ENCODE measurements at regions not wholly inside any gene's neighbourhood (a gene's known extent, or its start where the extent isn't known, plus 50 kb on each side); places are given as distances from the start of the nearest gene placed in this dataset.
"Not testable (repeated sequence)": the region's sequence is repeated elsewhere in the genome, so short reads cannot be mapped to it uniquely, and the experiment has no call there.

GRCh38 chr15:79615754-79616153 is 183.6 kb downstream of the MINAR1 start:
- Histone ChIP-seq H2AFZ (ENCODE audit: low read length) (no peak overlapping the region), H4K20me1 (ENCODE audit: insufficient read depth, low read length) (no peaks in the 10 kb centered on the region), H3K36me3 (ENCODE audit: insufficient read depth, low read length) (no peaks in the 10 kb centered on the region), H3K27me3 (ENCODE audit: insufficient read depth, low read length) (peaks cover 4% of the 10 kb centered on the region), H3K4me1 (ENCODE audit: insufficient read depth, low read length) (peaks cover 2% of the 10 kb centered on the region), H3K79me2 (ENCODE audit: insufficient read depth, low read length) (no peaks in the 10 kb centered on the region), H3K9me3 (ENCODE audit: low read depth, low read length) (no peaks in the 10 kb centered on the region), H3K4me2 (ENCODE audit: insufficient read depth, low read length) (no peak overlapping the region), H3K27ac (ENCODE audit: low read depth, low read length) (no peak overlapping the region), H3K4me3 (ENCODE audit: insufficient read depth, low read length) (no peak overlapping the region)
- DNase-seq (ENCODE audit: insufficient read length, low spot score, missing footprints), result no peak
- no peak for TF ChIP-seq CTCF (IDR thresholded peaks at IDR 0.05; ENCODE audit: extremely low read depth, low read depth, low read length)

- no peak for TF ChIP-seq CTCF (IDR thresholded peaks at IDR 0.05; ENCODE audit: extremely low read depth, low read depth, low read length)
- DNase-seq (ENCODE audit: insufficient read length, low spot score, missing footprints), result no peak
- H3K79me2 ChIP-seq (ENCODE audit: insufficient read depth, low read length), result no peaks in the 10 kb centered on the region
Observed at GRCh38 chr15:79617071-79617470, 184.9 kb downstream of the MINAR1 start.

GRCh38 chr15:79620112-79620857 is 188.1 kb downstream of the MINAR1 start:
- no peak for TF ChIP-seq CTCF (IDR thresholded peaks at IDR 0.05; ENCODE audit: extremely low read depth, low read depth, low read length)
- Histone ChIP-seq H3K27ac (ENCODE audit: low read depth, low read length) (no peak overlapping the region), H3K4me3 (ENCODE audit: insufficient read depth, low read length) (no peak overlapping the region), H3K36me3 (ENCODE audit: insufficient read depth, low read length) (no peaks in the 10 kb centered on the region), H3K9me3 (ENCODE audit: low read depth, low read length) (no peaks in the 10 kb centered on the region), H2AFZ (ENCODE audit: low read length) (no peak overlapping the region), H3K27me3 (ENCODE audit: insufficient read depth, low read length) (peaks cover 7% of the 10 kb centered on the region), H4K20me1 (ENCODE audit: insufficient read depth, low read length) (no peaks in the 10 kb centered on the region), H3K4me1 (ENCODE audit: insufficient read depth, low read length) (peaks cover 2% of the 10 kb centered on the region), H3K4me2 (ENCODE audit: insufficient read depth, low read length) (no peak overlapping the region), H3K79me2 (ENCODE audit: insufficient read depth, low read length) (no peaks in the 10 kb centered on the region)
- no peak for DNase-seq (ENCODE audit: insufficient read length, low spot score, missing footprints)

More at GRCh38 chr15:79617071-79617470, 184.9 kb downstream of the MINAR1 start:
- no peak overlapping the region for H3K27ac ChIP-seq (ENCODE audit: low read depth, low read length)
- no peak overlapping the region for H3K4me2 ChIP-seq (ENCODE audit: insufficient read depth, low read length)
- H3K36me3 ChIP-seq (ENCODE audit: insufficient read depth, low read length), result no peaks in the 10 kb centered on the region
- H3K4me3 ChIP-seq (ENCODE audit: insufficient read depth, low read length), result no peak overlapping the region
- H2AFZ ChIP-seq (ENCODE audit: low read length), result no peak overlapping the region
- peaks cover 2% of the 10 kb centered on the region for H3K4me1 ChIP-seq (ENCODE audit: insufficient read depth, low read length)
- H4K20me1 ChIP-seq (ENCODE audit: insufficient read depth, low read length), result no peaks in the 10 kb centered on the region
- no peaks in the 10 kb centered on the region for H3K9me3 ChIP-seq (ENCODE audit: low read depth, low read length)
- peaks cover 4% of the 10 kb centered on the region for H3K27me3 ChIP-seq (ENCODE audit: insufficient read depth, low read length)

GRCh38 chr15:79621805-79622204 is 189.7 kb downstream of the MINAR1 start:
- H3K27me3 ChIP-seq (ENCODE audit: insufficient read depth, low read length); H3K4me2 ChIP-seq (ENCODE audit: insufficient read depth, low read length); H3K9me3 ChIP-seq (ENCODE audit: low read depth, low read length); H2AFZ ChIP-seq (ENCODE audit: low read length); DNase-seq (ENCODE audit: insufficient read length, low spot score, missing footprints); H3K4me1 ChIP-seq (ENCODE audit: insufficient read depth, low read length); H3K4me3 ChIP-seq (ENCODE audit: insufficient read depth, low read length); H4K20me1 ChIP-seq (ENCODE audit: insufficient read depth, low read length); H3K79me2 ChIP-seq (ENCODE audit: insufficient read depth, low read length); H3K36me3 ChIP-seq (ENCODE audit: insufficient read depth, low read length); H3K27ac ChIP-seq (ENCODE audit: low read depth, low read length): not testable (repeated sequence)

Data from osteoblast (primary cell).